SK-N-SH (cell line): ENCODE measurements at regions not wholly inside any gene's neighbourhood (a gene's known extent, or its start where the extent isn't known, plus 50 kb on each side); places are given as distances from the start of the nearest gene placed in this dataset.

ENCODE experiments used
- CTCF ChIA-PET: fragments of 300-600, 350-600 bp; formaldehyde crosslinking; extraction: SDS; loops from one replicate; lab custom pipeline; 2021; lab: Yijun Ruan, JAX
- POLR2A ChIA-PET: fragments of 350-600 bp; sonication (Branson Sonifier 250); formaldehyde crosslinking; extraction: SDS; loops from one replicate; lab custom pipeline; 2020; ENCODE audit warnings: antibody characterized with exemption, inconsistent platforms; lab: Yijun Ruan, JAX
- DNase-seq: peaks from one replicate; pipeline ENCODE4 v3.0.0; 2012
- H2AFZ ChIP-seq: fragments of 200-600 bp; sonication (generic); 2 replicates; pipeline ENCODE4 v1.8.1; 2016; ENCODE audit warnings: antibody characterized with exemption, mild to moderate bottlenecking, low read depth
- H3F3A ChIP-seq: fragments of 200-600 bp; sonication (generic); replicated peaks from 2 replicates; pipeline ENCODE3; 2016; ENCODE audit warnings: antibody characterized with exemption, mild to moderate bottlenecking; ENCODE audit not compliant: insufficient read depth
- H3K27ac ChIP-seq, 2 experiments: fragments of 200-500 bp in 1 of 2; fragments of 200-600 bp in 1 of 2; sonication (Bioruptor generic) in 1 of 2; sonication (generic), shearing (Covaris generic) in 1 of 2; 2 replicates each; pipeline versions ENCODE4 v1.5.1 to v1.6.1; 2014 to 2016; ENCODE audit warnings: low read depth in 2 of 2, inconsistent platforms in 1 of 2, low read length in 1 of 2, mild to moderate bottlenecking in 1 of 2, mixed read lengths in 1 of 2
- H3K27me3 ChIP-seq: fragments of 200-600 bp; sonication (generic), shearing (Covaris generic); 2 replicates; pipeline ENCODE4 v1.6.1; 2016; ENCODE audit warnings: mixed run types; ENCODE audit not compliant: insufficient read depth
- H3K36me3 ChIP-seq, 2 experiments: fragments of 200-500 bp in 1 of 2; fragments of 200-600 bp in 1 of 2; sonication (Bioruptor generic) in 1 of 2; sonication (generic) in 1 of 2; replicated peaks in 1 of 2; 2 replicates each; pipeline versions ENCODE3 to v1.5.1; 2014 to 2016; ENCODE audit warnings: low read length in 1 of 2, mild to moderate bottlenecking in 1 of 2; ENCODE audit not compliant: insufficient read depth in 2 of 2, control insufficient read depth in 1 of 2
- H3K4me1 ChIP-seq, 2 experiments: fragments of 200-500 bp in 1 of 2; fragments of 200-600 bp in 1 of 2; sonication (Bioruptor generic) in 1 of 2; sonication (generic), shearing (Covaris generic) in 1 of 2; 2 replicates each; pipeline versions ENCODE4 v1.5.1 to v1.6.1; 2014 to 2016; ENCODE audit warnings: low read depth in 1 of 2, low read length in 1 of 2, mixed run types in 1 of 2; ENCODE audit not compliant: insufficient read depth in 2 of 2, control insufficient read depth in 1 of 2
- H3K4me2 ChIP-seq: fragments of 200-600 bp; sonication (generic), shearing (Covaris generic); 2 replicates; pipeline ENCODE4 v1.6.1; 2017; ENCODE audit warnings: mixed run types
- H3K4me3 ChIP-seq, 2 experiments: fragments of 200-500 bp in 1 of 2; fragments of 200-600 bp in 1 of 2; sonication (Bioruptor generic) in 1 of 2; sonication (generic), shearing (Covaris generic) in 1 of 2; 2 replicates each; pipeline versions ENCODE4 v1.5.1 to v1.8.1; 2014 to 2016; ENCODE audit warnings: low read depth in 2 of 2, inconsistent platforms in 1 of 2, low read length in 1 of 2, mild to moderate bottlenecking in 1 of 2, mixed read lengths in 1 of 2, moderate library complexity in 1 of 2
- H3K79me2 ChIP-seq: fragments of 200-600 bp; sonication (generic); 2 replicates; pipeline ENCODE4 v1.8.1; 2017; ENCODE audit warnings: mild to moderate bottlenecking; ENCODE audit not compliant: insufficient read depth
- H3K9ac ChIP-seq: fragments of 200-600 bp; sonication (generic); 2 replicates; pipeline ENCODE4 v1.6.1; 2017; ENCODE audit warnings: mixed run types
- H3K9me2 ChIP-seq: fragments of 200-600 bp; sonication (generic); 2 replicates; pipeline ENCODE4 v1.6.1; 2017; ENCODE audit warnings: mixed run types
- H3K9me3 ChIP-seq: fragments of 200-600 bp; sonication (generic); 2 replicates; pipeline ENCODE4 v1.6.1; 2017; ENCODE audit warnings: mixed run types, mild to moderate bottlenecking, moderate library complexity
- H4K20me1 ChIP-seq: fragments of 200-600 bp; sonication (generic); 2 replicates; pipeline ENCODE4 v1.6.1; 2017; ENCODE audit warnings: mild to moderate bottlenecking, mixed run types; ENCODE audit not compliant: insufficient read depth
- CHD2 ChIP-seq: fragments of 150-350 bp; IDR thresholded peaks from 2 replicates; pipeline ENCODE4 v1.6.1; 2018; ENCODE audit warnings: low read length; ENCODE audit not compliant: partially characterized antibody
- FOXJ3 ChIP-seq: sonication (generic); formaldehyde crosslinking; IDR thresholded peaks from 2 replicates; pipeline ENCODE4 v1.5.1; 2020; ENCODE audit warnings: mild to moderate bottlenecking, missing genetic modification reagents
- GABPA ChIP-seq: IDR thresholded peaks from 2 replicates; pipeline ENCODE4 v1.4.0; 2012; ENCODE audit warnings: low read depth, mild to moderate bottlenecking
- GATA2 ChIP-seq: sonication (generic); formaldehyde crosslinking; IDR thresholded peaks from 2 replicates; pipeline ENCODE4 v1.5.0; 2020; ENCODE audit warnings: mild to moderate bottlenecking, missing genetic modification reagents
- IRF3 ChIP-seq: fragments of 150-350 bp; IDR thresholded peaks from 2 replicates; pipeline ENCODE4 v1.6.1; 2016; ENCODE audit warnings: mild to moderate bottlenecking, low read depth, low read length
- MAX ChIP-seq: IDR thresholded peaks from 2 replicates; pipeline ENCODE4 v1.4.0; 2012; ENCODE audit warnings: low read depth
- MXI1 ChIP-seq: IDR thresholded peaks from 2 replicates; pipeline ENCODE4 v1.6.1; 2012; ENCODE audit warnings: mild to moderate bottlenecking, low read depth, low read length, improper control_type of control experiment
- NFIC ChIP-seq: IDR thresholded peaks from 2 replicates; pipeline ENCODE4 v1.4.0; 2012; ENCODE audit warnings: borderline replicate concordance
- NRF1 ChIP-seq: IDR thresholded peaks from 2 replicates; pipeline ENCODE4 v1.6.1; 2012; ENCODE audit warnings: low read depth, mild to moderate bottlenecking, low read length
- POLR2AphosphoS5 ChIP-seq: IDR thresholded peaks from 2 replicates; pipeline ENCODE4 v1.6.1; 2012; ENCODE audit warnings: low read depth, low read length
- RAD21 ChIP-seq: IDR thresholded peaks from 2 replicates; pipeline ENCODE4 v1.6.1; 2012; ENCODE audit warnings: mild to moderate bottlenecking, low read length
- RCOR1 ChIP-seq: fragments of 150-350 bp; IDR thresholded peaks from 2 replicates; pipeline ENCODE4 v1.6.1; 2017; ENCODE audit warnings: antibody characterized with exemption, low read length
- REST ChIP-seq: IDR thresholded peaks from 2 replicates; pipeline ENCODE4 v1.6.1; 2012; ENCODE audit warnings: mild to moderate bottlenecking, low read depth, low read length, moderate library complexity
- RFX5 ChIP-seq: IDR thresholded peaks from 2 replicates; pipeline ENCODE4 v1.6.1; 2012; ENCODE audit warnings: mild to moderate bottlenecking, improper control_type of control experiment, low read length
- RXRA ChIP-seq: IDR thresholded peaks from 2 replicates; pipeline ENCODE4 v1.4.0; 2012; ENCODE audit warnings: low read depth, mild to moderate bottlenecking, borderline replicate concordance
- SIN3A ChIP-seq: IDR thresholded peaks from 2 replicates; pipeline ENCODE4 v1.6.1; 2012; ENCODE audit warnings: low read depth, mild to moderate bottlenecking, low read length, moderate library complexity, borderline replicate concordance
- SMC3 ChIP-seq: IDR thresholded peaks from 2 replicates; pipeline ENCODE4 v1.6.1; 2012; ENCODE audit warnings: low read depth, low read length, improper control_type of control experiment
- TCF12 ChIP-seq: IDR thresholded peaks from 2 replicates; pipeline ENCODE4 v1.4.0; 2012
- TEAD4 ChIP-seq: IDR thresholded peaks from 2 replicates; pipeline ENCODE4 v1.4.0; 2012; ENCODE audit warnings: mild to moderate bottlenecking, borderline replicate concordance; ENCODE audit not compliant: insufficient read depth
- USF1 ChIP-seq: IDR thresholded peaks from 2 replicates; pipeline ENCODE4 v1.4.0; 2012; ENCODE audit warnings: low read depth, borderline replicate concordance
- WGBS: methylation state at CpG from one replicate; pipeline ENCODE4 v1.1.6; 2017; ENCODE audit warnings: low lambda C conversion rate; 5-methylcytosine and 5-hydroxymethylcytosine counted together

- Histone ChIP-seq H3K27me3 (no peaks in the 10 kb centered on the region), H3K9me3 (no peaks in the 10 kb centered on the region), H3K27ac (no peak overlapping the region), H3K9ac (no peak overlapping the region), H3K4me3 (no peak overlapping the region), H3K79me2 (no peaks in the 10 kb centered on the region), H3K9me2 (no peaks in the 10 kb centered on the region), H2AFZ (no peak overlapping the region)
- DNase-seq, result no peak
- TF ChIP-seq MAX (no peak), GATA2 (CRISPR knock-in tag) (no peak), SMC3 (no peak), NRF1 (no peak), GABPA (no peak), RCOR1 (no peak), POLR2AphosphoS5 (no peak), IRF3 (no peak), NFIC (no peak), CHD2 (no peak), USF1 (no peak), RFX5 (no peak), FOXJ3 (no peak), RXRA (no peak), SIN3A (no peak), RAD21 (no peak), TCF12 (no peak), REST (no peak), MXI1 (no peak), TEAD4 (no peak)
- TF ChIP-seq, all 33 proteins: peak for 0
- no peaks in the 10 kb centered on the region for H3K4me1 ChIP-seq
- CTCF ChIA-PET, result no interaction called here
- POLR2A ChIA-PET, result no interaction called here
- H3F3A ChIP-seq, result no peaks in the 10 kb centered on the region
- no peaks in the 10 kb centered on the region for H4K20me1 ChIP-seq
- WGBS, result 28% methylated on average over 2 of the region's 2 CpGs
- no peaks in the 10 kb centered on the region for H3K36me3 ChIP-seq
- H3K4me2 ChIP-seq, result no peak overlapping the region
Observed at GRCh38 chr4:136962868-136963267, 569.4 kb downstream of the PCDH18 start.
